ENCODE measurements at regions not wholly inside any gene's neighbourhood (a gene's known extent, or its start where the extent isn't known, plus 50 kb on each side); places are given as distances from the start of the nearest gene placed in this dataset.

- Histone ChIP-seq H4K20me1 (ENCODE audit: insufficient read depth) (no peaks in the 10 kb centered on the region), H3K36me3 (ENCODE audit: control insufficient read depth in 1 of 2, insufficient read depth in 2 of 2, low read length in 2 of 2) (no peaks in the 10 kb centered on the region), H3K79me2 (ENCODE audit: insufficient read depth, low read length) (no peaks in the 10 kb centered on the region), H3K4me1 (ENCODE audit: control insufficient read depth in 1 of 2, insufficient read depth in 2 of 2, low read length in 2 of 2) (no peaks in the 10 kb centered on the region), H3K4me2 (ENCODE audit: low read length) (no peak overlapping the region), H3K9ac (ENCODE audit: low read length) (no peak overlapping the region), H3K27ac (ENCODE audit: low read depth, low read length) (no peak overlapping the region), H3K27me3 (ENCODE audit: insufficient read depth, low read length) (no peaks in the 10 kb centered on the region), H3K9me3 (ENCODE audit: control insufficient read depth in 1 of 2, insufficient read depth in 1 of 2, low read depth in 1 of 2, low read length in 2 of 2) (no peaks in the 10 kb centered on the region), H2AFZ (ENCODE audit: low read depth, low read length, poor library complexity, severe bottlenecking) (no peak overlapping the region), H3K9me2 (ENCODE audit: insufficient read depth) (no peaks in the 10 kb centered on the region), H3K4me3 (replicated peaks in 1 of 2; ENCODE audit: low read depth in 1 of 2, low read length in 2 of 2) (no peak overlapping the region)
- no TSS peak for BruUV-seq (replicated peaks)
- ChIA-PET POLR2A (no interaction called here), CTCF (no interaction called here), RAD21 (ENCODE audit: low non-redundant PET in 1 of 2, low total read pairs in 2 of 2, uncharacterized antibody in 2 of 2, unreplicated experiment in 2 of 2) (no interaction called here)
- no peak for ATAC-seq
- TF ChIP-seq EZH2 (IDR thresholded peaks at IDR 0.05), result no peak
- TF ChIP-seq RAD21 (IDR thresholded peaks at IDR 0.05; ENCODE audit: low read depth), result no peak
- no peak for TF ChIP-seq ELF1 (IDR thresholded peaks at IDR 0.05; ENCODE audit: borderline replicate concordance, low read depth)
- no peak for TF ChIP-seq SIN3A (IDR thresholded peaks at IDR 0.05; ENCODE audit: low read depth)
- intact Hi-C loops (cut with micrococcal nuclease), result no loop called here
- no peak for DNase-seq (ENCODE audit: low read depth, low spot score)
Observed at GRCh38 chr4:160604541-160604940, 1501.7 kb downstream of the RAPGEF2 start.

- Histone ChIP-seq H4K20me1 (ENCODE audit: insufficient read depth) (no peaks in the 10 kb centered on the region), H3K79me2 (ENCODE audit: insufficient read depth, low read length) (no peaks in the 10 kb centered on the region), H3K9ac (ENCODE audit: low read length) (no peak overlapping the region), H2AFZ (ENCODE audit: low read depth, low read length, poor library complexity, severe bottlenecking) (no peak overlapping the region), H3K36me3 (ENCODE audit: control insufficient read depth in 1 of 2, insufficient read depth in 2 of 2, low read length in 2 of 2) (no peaks in the 10 kb centered on the region), H3K27ac (ENCODE audit: low read depth, low read length) (no peak overlapping the region), H3K9me2 (ENCODE audit: insufficient read depth) (no peaks in the 10 kb centered on the region), H3K4me3 (replicated peaks in 1 of 2; ENCODE audit: low read depth in 1 of 2, low read length in 2 of 2) (no peak overlapping the region), H3K9me3 (ENCODE audit: control insufficient read depth in 1 of 2, insufficient read depth in 1 of 2, low read depth in 1 of 2, low read length in 2 of 2) (no peaks in the 10 kb centered on the region), H3K4me2 (ENCODE audit: low read length) (no peak overlapping the region), H3K4me1 (ENCODE audit: control insufficient read depth in 1 of 2, insufficient read depth in 2 of 2, low read length in 2 of 2) (no peaks in the 10 kb centered on the region), H3K27me3 (ENCODE audit: insufficient read depth, low read length) (no peaks in the 10 kb centered on the region)
- no peak for DNase-seq (ENCODE audit: low read depth, low spot score)
- no peak for ATAC-seq
- RAD21 ChIA-PET (ENCODE audit: low non-redundant PET in 1 of 2, low total read pairs in 2 of 2, uncharacterized antibody in 2 of 2, unreplicated experiment in 2 of 2), result no interaction called here
- POLR2A ChIA-PET, result no interaction called here
- intact Hi-C loops (cut with micrococcal nuclease), result no loop called here
- TF ChIP-seq ZFX (IDR thresholded peaks at IDR 0.05), result no peak
- no peak for TF ChIP-seq EGR1 (IDR thresholded peaks at IDR 0.05; ENCODE audit: low read depth)
- no peak for TF ChIP-seq POLR2A (IDR thresholded peaks at IDR 0.05; ENCODE audit: borderline replicate concordance, extremely low read depth, insufficient read depth, insufficient read length)
- no TSS peak for BruUV-seq (replicated peaks)
- CTCF ChIA-PET, result no interaction called here
Observed at GRCh38 chr4:160611181-160611580, 1508.3 kb downstream of the RAPGEF2 start.

All from HCT116 (cell line).